ENCODE measurements at regions not wholly inside any gene's neighbourhood (a gene's known extent, or its start where the extent isn't known, plus 50 kb on each side); places are given as distances from the start of the nearest gene placed in this dataset.

DNA sequence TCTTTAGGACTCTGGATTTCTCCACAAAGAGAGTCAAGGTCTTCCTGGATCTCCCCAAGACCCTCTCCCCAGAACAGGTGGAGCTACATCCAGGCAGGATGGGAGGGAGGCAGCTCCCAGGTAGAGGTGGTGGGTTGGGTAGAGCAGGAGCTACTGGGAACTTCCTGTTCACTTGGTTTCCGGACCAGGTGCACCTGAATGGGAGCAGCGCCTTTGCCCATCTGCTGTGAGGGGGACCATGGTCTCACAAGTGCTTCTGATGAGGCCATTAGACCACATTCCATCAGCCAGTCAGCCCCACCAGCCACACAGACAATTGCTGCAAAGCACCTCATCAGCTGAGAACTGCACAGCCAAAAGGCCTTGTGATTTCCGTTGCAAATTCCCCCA lies 188.8 kb downstream of the MATN1 start:
- H3K4me3 ChIP-seq (ENCODE audit: low read depth, low read length): no peak overlapping the region
- no peak for DNase-seq
- TF ChIP-seq, protein P1, sequence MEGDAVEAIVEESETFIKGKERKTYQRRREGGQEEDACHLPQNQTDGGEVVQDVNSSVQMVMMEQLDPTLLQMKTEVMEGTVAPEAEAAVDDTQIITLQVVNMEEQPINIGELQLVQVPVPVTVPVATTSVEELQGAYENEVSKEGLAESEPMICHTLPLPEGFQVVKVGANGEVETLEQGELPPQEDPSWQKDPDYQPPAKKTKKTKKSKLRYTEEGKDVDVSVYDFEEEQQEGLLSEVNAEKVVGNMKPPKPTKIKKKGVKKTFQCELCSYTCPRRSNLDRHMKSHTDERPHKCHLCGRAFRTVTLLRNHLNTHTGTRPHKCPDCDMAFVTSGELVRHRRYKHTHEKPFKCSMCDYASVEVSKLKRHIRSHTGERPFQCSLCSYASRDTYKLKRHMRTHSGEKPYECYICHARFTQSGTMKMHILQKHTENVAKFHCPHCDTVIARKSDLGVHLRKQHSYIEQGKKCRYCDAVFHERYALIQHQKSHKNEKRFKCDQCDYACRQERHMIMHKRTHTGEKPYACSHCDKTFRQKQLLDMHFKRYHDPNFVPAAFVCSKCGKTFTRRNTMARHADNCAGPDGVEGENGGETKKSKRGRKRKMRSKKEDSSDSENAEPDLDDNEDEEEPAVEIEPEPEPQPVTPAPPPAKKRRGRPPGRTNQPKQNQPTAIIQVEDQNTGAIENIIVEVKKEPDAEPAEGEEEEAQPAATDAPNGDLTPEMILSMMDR (IDR thresholded peaks at IDR 0.05; ENCODE audit: low read depth, low read length, missing control alignments): no peak
- H3K27ac ChIP-seq: no peak overlapping the region
- H3K27me3 ChIP-seq (replicated peaks): no peaks in the 10 kb centered on the region
- in situ Hi-C loops (cut with HindIII; ENCODE audit: low pct_ligation_motif_present, low sequenced_read_pairs): no loop called here
- no peaks in the 10 kb centered on the region for H3K36me3 ChIP-seq (replicated peaks)

DNA sequence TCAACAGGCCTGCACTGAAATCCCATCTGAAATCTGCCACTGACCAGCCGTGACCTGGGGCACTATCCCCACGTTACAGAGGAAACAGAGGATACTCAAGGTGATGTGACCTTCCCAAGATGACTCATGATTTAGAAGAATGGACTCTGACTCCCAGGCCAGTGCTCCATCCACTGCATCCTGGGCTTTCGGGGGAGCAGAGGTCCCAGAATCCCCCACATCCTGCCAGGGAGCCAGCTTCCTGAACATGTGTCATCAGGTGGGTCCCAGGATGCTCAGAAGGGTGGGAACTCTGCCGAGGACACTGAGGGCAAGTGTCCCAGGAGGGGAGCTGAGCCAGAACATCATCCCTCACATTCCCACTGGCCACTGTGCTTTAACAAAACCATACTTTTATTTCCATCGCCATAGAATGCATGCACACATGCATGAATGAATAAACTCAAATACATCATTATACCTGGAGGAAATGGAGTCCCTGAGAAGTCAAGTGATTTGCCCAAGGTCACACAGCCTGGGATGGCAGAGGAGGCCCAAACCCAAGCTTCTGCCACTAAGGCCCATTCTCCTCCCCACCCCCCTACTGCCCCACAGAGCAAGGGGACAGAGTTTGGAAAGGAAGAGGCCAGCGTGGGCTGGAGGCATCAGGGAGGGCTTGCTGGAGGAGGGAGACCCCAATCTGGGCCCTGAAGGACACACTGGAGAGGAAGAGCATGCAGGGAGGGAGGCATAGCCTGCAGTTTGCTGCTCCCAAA lies 189.4 kb downstream of the MATN1 start:
- TF ChIP-seq, protein P1 (IDR thresholded peaks at IDR 0.05; ENCODE audit: low read depth, low read length, missing control alignments): no peak
- Histone ChIP-seq H3K4me3 (ENCODE audit: low read depth, low read length) (no peak overlapping the region), H3K36me3 (replicated peaks) (no peaks in the 10 kb centered on the region), H3K27ac (no peak overlapping the region), H3K27me3 (replicated peaks) (no peaks in the 10 kb centered on the region)
- in situ Hi-C loops (cut with HindIII; ENCODE audit: low pct_ligation_motif_present, low sequenced_read_pairs): no loop called here
- DNase-seq: no peak

DNA sequence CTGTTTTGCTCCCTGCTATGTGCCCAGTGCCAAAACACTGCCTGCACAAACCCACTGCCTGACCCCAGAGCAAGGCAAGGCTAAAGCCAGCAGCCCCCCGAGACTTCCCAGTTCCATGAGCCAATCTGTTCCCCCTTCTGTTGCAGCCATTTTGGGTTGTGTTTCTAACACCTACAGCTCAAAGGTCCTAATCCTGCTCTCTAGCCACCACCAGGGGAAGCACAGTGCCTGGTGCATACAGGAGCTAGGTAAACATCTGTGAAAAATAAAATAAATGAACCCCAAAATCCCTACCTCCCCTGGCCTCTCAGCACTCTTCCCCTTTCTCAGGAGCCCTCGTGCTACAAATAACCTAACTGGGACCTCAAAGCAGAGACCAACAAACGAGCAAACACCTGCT lies 190.2 kb downstream of the MATN1 start:
- DNase-seq: no peak
- H3K27me3 ChIP-seq (replicated peaks): no peaks in the 10 kb centered on the region
- H3K27ac ChIP-seq: no peak overlapping the region

DNA sequence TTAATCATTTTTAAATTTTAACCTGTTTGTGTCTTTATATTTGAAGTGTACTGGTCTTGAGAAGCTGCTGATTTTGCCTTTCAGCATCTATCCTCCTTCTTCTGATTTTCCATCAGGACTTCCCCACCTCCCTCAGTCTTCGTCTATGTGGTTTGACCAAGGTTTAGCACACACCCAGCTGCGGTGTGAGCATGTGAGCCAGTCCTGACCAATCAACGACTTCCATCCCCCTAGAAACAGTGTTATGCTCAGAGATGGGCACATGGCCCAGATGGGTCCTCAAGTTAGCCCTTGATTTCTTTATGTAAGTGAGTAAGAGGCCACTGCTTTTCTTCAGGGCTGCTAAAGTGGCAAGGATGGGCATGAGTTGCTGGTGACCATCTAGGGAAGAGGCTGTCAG lies 190.8 kb downstream of the MATN1 start:
- no peak for DNase-seq
- TF ChIP-seq, protein P1 (IDR thresholded peaks at IDR 0.05; ENCODE audit: low read depth, low read length, missing control alignments): no peak
- H3K27me3 ChIP-seq (replicated peaks): no peaks in the 10 kb centered on the region
- in situ Hi-C loops (cut with HindIII; ENCODE audit: low pct_ligation_motif_present, low sequenced_read_pairs): no loop called here
- no peak overlapping the region for H3K4me3 ChIP-seq (ENCODE audit: low read depth, low read length)
- no peaks in the 10 kb centered on the region for H3K36me3 ChIP-seq (replicated peaks)
- no peak overlapping the region for H3K27ac ChIP-seq

More for the DNA sequence above, 190.2 kb downstream of the MATN1 start:
- Histone ChIP-seq H3K4me3 (ENCODE audit: low read depth, low read length) (no peak overlapping the region), H3K36me3 (replicated peaks) (no peaks in the 10 kb centered on the region)
- TF ChIP-seq, protein P1 (IDR thresholded peaks at IDR 0.05; ENCODE audit: low read depth, low read length, missing control alignments): no peak
- in situ Hi-C loops (cut with HindIII; ENCODE audit: low pct_ligation_motif_present, low sequenced_read_pairs): no loop called here

DNA sequence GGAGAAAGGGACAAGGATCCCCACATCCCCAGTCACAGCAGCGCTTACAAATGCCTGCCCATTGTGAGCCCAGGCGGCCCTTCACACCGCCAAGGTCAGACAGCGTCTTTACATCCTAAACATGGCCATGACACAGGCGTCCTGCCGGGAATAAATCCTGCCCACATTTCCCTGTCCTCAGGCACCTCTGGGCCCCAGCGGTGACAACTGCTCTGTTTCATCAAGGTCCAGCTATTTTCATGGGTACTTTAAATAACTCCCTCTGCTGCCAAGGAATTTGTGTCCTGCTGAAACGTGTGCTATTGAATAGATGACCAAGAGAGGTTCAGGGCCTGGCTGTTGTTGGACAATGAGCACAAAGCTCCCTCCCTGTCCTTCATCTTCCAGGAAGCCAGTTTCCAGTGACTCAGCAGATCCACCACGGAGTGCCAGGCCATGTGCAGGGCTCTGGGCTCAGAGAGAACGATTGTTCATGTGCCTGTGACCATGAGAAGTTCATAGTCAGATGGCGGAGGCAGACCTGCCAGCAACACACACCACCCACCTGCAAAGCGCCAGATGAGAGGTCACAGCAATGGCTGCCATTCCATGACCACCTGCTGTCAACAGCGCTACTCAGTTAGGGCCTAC lies 195.8 kb downstream of the MATN1 start:
- Histone ChIP-seq H3K36me3 (replicated peaks) (no peaks in the 10 kb centered on the region), H3K27me3 (replicated peaks) (no peaks in the 10 kb centered on the region), H3K27ac (no peak overlapping the region), H3K4me3 (ENCODE audit: low read depth, low read length) (no peak overlapping the region)
- no peak for DNase-seq
- in situ Hi-C loops (cut with HindIII; ENCODE audit: low pct_ligation_motif_present, low sequenced_read_pairs): no loop called here
- TF ChIP-seq, protein P1 (IDR thresholded peaks at IDR 0.05; ENCODE audit: low read depth, low read length, missing control alignments): no peak
